PC-3 (cell line): ENCODE measurements at regions not wholly inside any gene's neighbourhood (a gene's known extent, or its start where the extent isn't known, plus 50 kb on each side); places are given as distances from the start of the nearest gene placed in this dataset.

Source experiments
- ATAC-seq: fragments of 200-7000 bp; cut with Tn5 transposase; 2 replicates; pipeline ENCODE4 v1.9.1; 2020; ENCODE audit warnings: mild to moderate bottlenecking, moderate library complexity
- BruUV-seq: library from RNA; stranded (reverse); fragments of 400-500 nt; replicated peaks from 2 replicates; lab custom pipeline; 2021; lab: Mats Ljungman, UMichigan
- CTCF ChIA-PET: fragments of 300-600 bp; sonication (Branson Sonifier 250); formaldehyde crosslinking; loops from one replicate; lab custom pipeline; 2022; ENCODE audit warnings: antibody characterized with exemption; lab: Charles Lee
- POLR2A ChIA-PET: fragments of 300-600 bp; sonication (Branson Sonifier 250); formaldehyde crosslinking; loops from one replicate; lab custom pipeline; 2022; ENCODE audit warnings: antibody characterized with exemption; ENCODE audit not compliant: unreplicated experiment; lab: Charles Lee
- DNase-seq: peaks from one replicate; pipeline ENCODE4 v3.0.0-alpha.2; 2015
- H2AFZ ChIP-seq: fragments of 300-600 bp; sonication (generic); 2 replicates; pipeline ENCODE4 v1.6.0; 2016; ENCODE audit warnings: antibody characterized with exemption, low read length
- H3F3A ChIP-seq: fragments of 300-600 bp; sonication (generic); one replicate; pipeline ENCODE4 v1.6.0; 2017; ENCODE audit warnings: antibody characterized with exemption, low read length, control low read depth, mild to moderate bottlenecking; ENCODE audit not compliant: unreplicated experiment
- H3K27ac ChIP-seq: fragments of 300-600 bp; sonication (generic); 2 replicates; pipeline ENCODE4 v1.5.1; 2016; ENCODE audit warnings: mild to moderate bottlenecking, low read length
- H3K27me3 ChIP-seq: fragments of 300-600 bp; sonication (generic); 2 replicates; pipeline ENCODE4 v1.6.1; 2016; ENCODE audit warnings: low read length, mixed read lengths
- H3K36me3 ChIP-seq: fragments of 300-600 bp; sonication (generic); 2 replicates; pipeline ENCODE4 v1.6.1; 2016; ENCODE audit warnings: low read depth, mixed run types, low read length, mixed read lengths
- H3K4me1 ChIP-seq: fragments of 300-600 bp; sonication (generic); 2 replicates; pipeline ENCODE4 v1.5.1; 2016; ENCODE audit warnings: low read length; ENCODE audit not compliant: insufficient read depth
- H3K4me2 ChIP-seq: fragments of 300-600 bp; sonication (generic); 2 replicates; pipeline ENCODE4 v1.6.0; 2016; ENCODE audit warnings: low read length
- H3K4me3 ChIP-seq: fragments of 300-600 bp; sonication (generic); 2 replicates; pipeline ENCODE4 v1.5.1; 2016; ENCODE audit warnings: mild to moderate bottlenecking, low read length, mixed read lengths
- H3K79me2 ChIP-seq: fragments of 300-600 bp; sonication (generic); 2 replicates; pipeline ENCODE4 v1.6.1; 2017; ENCODE audit warnings: low read length, mixed read lengths
- H3K9ac ChIP-seq: fragments of 300-600 bp; sonication (generic); 2 replicates; pipeline ENCODE4 v1.6.0; 2016; ENCODE audit warnings: mild to moderate bottlenecking, low read length
- H3K9me2 ChIP-seq: fragments of 300-600 bp; sonication (generic); replicated peaks from 2 replicates; pipeline ENCODE4 v1.6.1; 2016; ENCODE audit warnings: mixed run types, low read length, mixed read lengths
- H3K9me3 ChIP-seq: fragments of 300-600 bp; sonication (generic); 2 replicates; pipeline ENCODE4 v1.6.1; 2016; ENCODE audit warnings: low read length, mixed read lengths
- H4K20me1 ChIP-seq: fragments of 300-600 bp; sonication (generic); 2 replicates; pipeline ENCODE4 v1.6.1; 2016; ENCODE audit warnings: low read length, mixed read lengths
- EZH2 ChIP-seq: fragments of 300-600 bp; sonication (generic); IDR thresholded peaks from one replicate; pipeline ENCODE4 v1.6.1; 2017; ENCODE audit warnings: antibody characterized with exemption, mild to moderate bottlenecking, low read length; ENCODE audit not compliant: unreplicated experiment
- EZH2phosphoT487 ChIP-seq: fragments of 300-600 bp; sonication (generic); IDR thresholded peaks from 2 replicates; pipeline ENCODE4 v1.6.1; 2018; ENCODE audit warnings: mild to moderate bottlenecking, antibody characterized with exemption, low read length, borderline replicate concordance
- intact Hi-C: fragments of 100-400 bp; cut with micrococcal nuclease; formaldehyde crosslinking; loops from 2 replicates; pipeline ENCODE4 v1.9.0; 2023
- TF ChIP-seq, protein P1 (sequence below): fragments of 300-600 bp; sonication (generic); conservative IDR thresholded peaks from 2 replicates; pipeline ENCODE4 v1.5.1; 2017; ENCODE audit warnings: antibody characterized with exemption, low read depth, mild to moderate bottlenecking, low read length

- Histone ChIP-seq H3K27me3 (no peaks in the 10 kb centered on the region), H3K9ac (no peak overlapping the region), H3K9me3 (no peaks in the 10 kb centered on the region), H3K4me3 (no peak overlapping the region), H3F3A (no peaks in the 10 kb centered on the region), H2AFZ (no peak overlapping the region), H3K36me3 (no peaks in the 10 kb centered on the region), H3K9me2 (no peaks in the 10 kb centered on the region), H3K27ac (no peak overlapping the region), H3K4me2 (no peak overlapping the region), H4K20me1 (no peaks in the 10 kb centered on the region), H3K79me2 (no peaks in the 10 kb centered on the region), H3K4me1 (no peaks in the 10 kb centered on the region)
- CTCF ChIA-PET: interaction anchor here (0.7 kb wide), 1 partner anchor 149 kb away, joined by 3 read pairs; no protein-coding TSS in a partner anchor
- intact Hi-C loops: no loop called here
- no TSS peak for BruUV-seq
- DNase-seq (peak; percentile 58), ATAC-seq (peak; percentile 67)
- POLR2A ChIA-PET: no interaction called here
- TF ChIP-seq EZH2phosphoT487 (no peak), EZH2 (no peak)
- TF ChIP-seq, protein P1, sequence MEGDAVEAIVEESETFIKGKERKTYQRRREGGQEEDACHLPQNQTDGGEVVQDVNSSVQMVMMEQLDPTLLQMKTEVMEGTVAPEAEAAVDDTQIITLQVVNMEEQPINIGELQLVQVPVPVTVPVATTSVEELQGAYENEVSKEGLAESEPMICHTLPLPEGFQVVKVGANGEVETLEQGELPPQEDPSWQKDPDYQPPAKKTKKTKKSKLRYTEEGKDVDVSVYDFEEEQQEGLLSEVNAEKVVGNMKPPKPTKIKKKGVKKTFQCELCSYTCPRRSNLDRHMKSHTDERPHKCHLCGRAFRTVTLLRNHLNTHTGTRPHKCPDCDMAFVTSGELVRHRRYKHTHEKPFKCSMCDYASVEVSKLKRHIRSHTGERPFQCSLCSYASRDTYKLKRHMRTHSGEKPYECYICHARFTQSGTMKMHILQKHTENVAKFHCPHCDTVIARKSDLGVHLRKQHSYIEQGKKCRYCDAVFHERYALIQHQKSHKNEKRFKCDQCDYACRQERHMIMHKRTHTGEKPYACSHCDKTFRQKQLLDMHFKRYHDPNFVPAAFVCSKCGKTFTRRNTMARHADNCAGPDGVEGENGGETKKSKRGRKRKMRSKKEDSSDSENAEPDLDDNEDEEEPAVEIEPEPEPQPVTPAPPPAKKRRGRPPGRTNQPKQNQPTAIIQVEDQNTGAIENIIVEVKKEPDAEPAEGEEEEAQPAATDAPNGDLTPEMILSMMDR: peak; percentile 69
These were observed 76.0 kb downstream of the SPIN4 start for GRCh38 chrX:63275127-63275526.

DNA sequence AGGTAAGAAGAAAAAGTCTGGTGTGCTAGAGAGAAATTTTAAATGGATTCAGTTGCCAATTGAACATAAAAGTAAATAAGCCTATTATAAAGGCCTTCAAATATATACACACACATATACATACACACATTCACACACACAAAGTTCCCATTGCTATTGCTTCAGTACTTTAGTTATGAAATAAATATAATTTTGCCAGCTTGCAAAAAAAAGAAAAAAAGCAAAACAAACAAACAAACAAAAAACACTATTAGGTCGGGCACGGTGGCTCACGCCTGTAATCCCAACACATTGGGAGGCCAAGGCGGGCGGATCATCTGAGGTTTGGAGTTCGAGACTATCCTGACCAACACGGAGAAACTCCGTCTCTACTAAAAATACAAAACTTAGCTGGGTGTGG is 80.3 kb downstream of the SPIN4 start:
- Histone ChIP-seq H2AFZ (no peak overlapping the region), H3K9ac (no peak overlapping the region), H3K79me2 (no peaks in the 10 kb centered on the region), H3K4me3 (no peak overlapping the region), H3K27ac (no peak overlapping the region), H3K4me2 (no peak overlapping the region), H3K27me3 (no peaks in the 10 kb centered on the region), H3K9me3 (no peaks in the 10 kb centered on the region), H3F3A (no peaks in the 10 kb centered on the region), H3K9me2 (no peaks in the 10 kb centered on the region), H3K4me1 (no peaks in the 10 kb centered on the region), H4K20me1 (no peaks in the 10 kb centered on the region), H3K36me3 (no peaks in the 10 kb centered on the region)
- no peak for ATAC-seq
- DNase-seq: no peak
- ChIA-PET CTCF (no interaction called here), POLR2A (no interaction called here)
- TF ChIP-seq, protein P1: no peak
- TF ChIP-seq EZH2phosphoT487: no peak
- no peak for TF ChIP-seq EZH2
- no TSS peak for BruUV-seq
- intact Hi-C loops: no loop called here

- intact Hi-C loops: no loop called here
- H2AFZ ChIP-seq: no peak overlapping the region
- H3K9me2 ChIP-seq: no peaks in the 10 kb centered on the region
- no peak overlapping the region for H3K4me3 ChIP-seq
- no peaks in the 10 kb centered on the region for H3K4me1 ChIP-seq
- no peak overlapping the region for H3K27ac ChIP-seq
- TF ChIP-seq EZH2 (no peak), EZH2phosphoT487 (no peak)
- TF ChIP-seq, protein P1: no peak
- ChIA-PET POLR2A (no interaction called here), CTCF (no interaction called here)
- BruUV-seq: no TSS peak
- H3K36me3 ChIP-seq: no peaks in the 10 kb centered on the region
- no peak overlapping the region for H3K4me2 ChIP-seq
- H3K79me2 ChIP-seq: no peaks in the 10 kb centered on the region
- no peaks in the 10 kb centered on the region for H4K20me1 ChIP-seq
- no peaks in the 10 kb centered on the region for H3K27me3 ChIP-seq
- no peak for DNase-seq
- no peaks in the 10 kb centered on the region for H3K9me3 ChIP-seq
- no peak for ATAC-seq
- H3F3A ChIP-seq: no peaks in the 10 kb centered on the region
- H3K9ac ChIP-seq: no peak overlapping the region
These were observed 93.0 kb downstream of the SPIN4 start for GRCh38 chrX:63258144-63258543.
